ENCODE measurements at regions not wholly inside any gene's neighbourhood (a gene's known extent, or its start where the extent isn't known, plus 50 kb on each side); places are given as distances from the start of the nearest gene placed in this dataset.
"Not testable (repeated sequence)": the region's sequence is repeated elsewhere in the genome, so short reads cannot be mapped to it uniquely, and the experiment has no call there.

DNA sequence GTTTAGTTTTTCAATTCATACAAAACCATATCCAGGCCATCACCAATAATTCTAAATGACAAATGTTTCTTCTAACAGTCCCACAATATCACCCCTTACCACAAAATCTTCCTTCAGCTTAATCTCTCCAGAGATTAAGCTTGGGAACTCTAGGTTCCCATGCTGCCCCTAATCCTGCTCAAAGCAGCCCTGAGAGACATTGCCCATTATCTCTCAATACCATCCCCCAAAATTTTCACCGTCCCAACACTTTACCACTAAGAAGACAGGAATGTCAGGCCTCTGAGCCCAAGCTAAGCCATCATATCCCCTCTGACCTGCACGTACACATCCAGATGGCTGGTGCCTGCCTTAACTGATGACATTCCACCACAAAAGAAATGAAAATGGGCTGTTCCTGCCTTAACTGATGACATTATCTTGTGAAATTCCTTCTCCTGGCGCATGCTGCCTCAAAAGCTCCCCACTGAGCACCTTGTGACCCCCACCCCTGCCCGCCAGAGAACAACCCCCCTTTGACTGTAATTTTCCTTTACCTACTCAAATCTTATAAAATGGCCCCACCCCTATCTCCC, 1530.9 kb upstream of the SPRY2 start:
- TF ChIP-seq EZH2 (IDR thresholded peaks at IDR 0.05; ENCODE audit: borderline replicate concordance); EZH2phosphoT487 (IDR thresholded peaks at IDR 0.05; ENCODE audit: low read depth, severe bottlenecking, unreplicated experiment): not testable (repeated sequence)
- TF ChIP-seq, protein P1, sequence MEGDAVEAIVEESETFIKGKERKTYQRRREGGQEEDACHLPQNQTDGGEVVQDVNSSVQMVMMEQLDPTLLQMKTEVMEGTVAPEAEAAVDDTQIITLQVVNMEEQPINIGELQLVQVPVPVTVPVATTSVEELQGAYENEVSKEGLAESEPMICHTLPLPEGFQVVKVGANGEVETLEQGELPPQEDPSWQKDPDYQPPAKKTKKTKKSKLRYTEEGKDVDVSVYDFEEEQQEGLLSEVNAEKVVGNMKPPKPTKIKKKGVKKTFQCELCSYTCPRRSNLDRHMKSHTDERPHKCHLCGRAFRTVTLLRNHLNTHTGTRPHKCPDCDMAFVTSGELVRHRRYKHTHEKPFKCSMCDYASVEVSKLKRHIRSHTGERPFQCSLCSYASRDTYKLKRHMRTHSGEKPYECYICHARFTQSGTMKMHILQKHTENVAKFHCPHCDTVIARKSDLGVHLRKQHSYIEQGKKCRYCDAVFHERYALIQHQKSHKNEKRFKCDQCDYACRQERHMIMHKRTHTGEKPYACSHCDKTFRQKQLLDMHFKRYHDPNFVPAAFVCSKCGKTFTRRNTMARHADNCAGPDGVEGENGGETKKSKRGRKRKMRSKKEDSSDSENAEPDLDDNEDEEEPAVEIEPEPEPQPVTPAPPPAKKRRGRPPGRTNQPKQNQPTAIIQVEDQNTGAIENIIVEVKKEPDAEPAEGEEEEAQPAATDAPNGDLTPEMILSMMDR (IDR thresholded peaks at IDR 0.05; ENCODE audit: poor library complexity), result not testable (repeated sequence)

All from hepatocyte (in vitro differentiated cells).